ENCODE measurements at regions not wholly inside any gene's neighbourhood (a gene's known extent, or its start where the extent isn't known, plus 50 kb on each side); places are given as distances from the start of the nearest gene placed in this dataset.

DNA sequence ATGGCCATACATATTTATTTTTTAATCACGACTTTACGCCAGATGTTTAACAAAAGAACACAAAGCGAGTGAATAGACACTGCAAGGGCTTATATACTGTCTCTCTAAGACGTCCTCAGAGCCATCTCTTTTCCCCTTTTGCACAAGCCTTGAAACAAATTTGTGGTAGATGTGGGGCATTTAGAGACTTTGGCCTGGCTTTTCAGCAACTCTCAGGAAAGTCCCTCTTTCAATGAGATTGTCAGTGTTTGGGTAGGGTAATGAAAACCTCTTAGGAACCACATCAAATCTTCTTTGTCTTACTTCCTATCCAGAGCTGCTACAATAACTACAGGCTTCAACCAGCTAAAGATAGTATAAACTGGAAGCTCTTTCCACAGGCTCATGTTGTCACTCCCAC, 380.0 kb downstream of the ANXA1 start:
- Histone ChIP-seq H3K4me3 (ENCODE audit: low read length) (no peak overlapping the region), H3K9me3 (ENCODE audit: low read length) (no peaks in the 10 kb centered on the region), H3K27ac (ENCODE audit: low read depth, low read length) (no peak overlapping the region), H3K27me3 (ENCODE audit: insufficient read depth, low read length, poor library complexity, severe bottlenecking) (no peaks in the 10 kb centered on the region), H3K36me3 (ENCODE audit: insufficient read depth, low read length) (no peaks in the 10 kb centered on the region), H3K4me1 (ENCODE audit: insufficient read depth, low read length) (no peaks in the 10 kb centered on the region)
- DNase-seq, result no peak
- H3K4me1 Mint-ChIP-seq, result no peaks in the 10 kb centered on the region
- peaks cover 0 to 7% (median 0%) of the 10 kb centered on the region in 5 donors for H3K9me3 Mint-ChIP-seq
- CTCF ChIA-PET, result no interaction called here
- no peak overlapping the region for H3K27ac Mint-ChIP-seq
- H3K36me3 Mint-ChIP-seq, result no peaks in the 10 kb centered on the region
- POLR2A ChIA-PET, result no interaction called here
- no peak overlapping the region for H3K4me3 Mint-ChIP-seq
- no peaks in the 10 kb centered on the region for H3K27me3 Mint-ChIP-seq

DNA sequence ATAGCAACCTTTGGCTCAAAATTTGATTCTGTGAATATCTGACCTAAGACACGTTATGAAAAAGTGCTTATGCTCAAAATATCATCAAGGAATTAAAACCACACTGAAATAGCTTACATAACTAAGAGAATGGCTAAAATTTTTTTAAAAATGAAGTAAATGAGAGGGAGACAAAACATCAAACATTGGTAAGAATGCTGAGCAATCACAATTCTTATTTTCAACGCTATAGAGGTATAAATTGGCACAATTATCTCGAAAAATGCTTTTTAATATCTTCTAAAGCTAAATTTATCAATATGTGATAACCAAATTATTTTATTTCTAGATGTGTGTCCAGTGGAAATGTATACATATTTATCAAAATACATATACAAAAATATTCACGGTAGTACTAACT, 381.3 kb downstream of the ANXA1 start:
- H3K36me3 ChIP-seq (ENCODE audit: insufficient read depth, low read length), result no peaks in the 10 kb centered on the region
- Mint-ChIP-seq H3K36me3 (no peaks in the 10 kb centered on the region), H3K4me3 (no peak overlapping the region), H3K27me3 (no peaks in the 10 kb centered on the region), H3K9me3 (peaks cover 0 to 7% (median 0%) of the 10 kb centered on the region in 5 donors), H3K4me1 (no peaks in the 10 kb centered on the region), H3K27ac (no peak overlapping the region)
- POLR2A ChIA-PET, result no interaction called here
- DNase-seq, result no peak
- H3K4me3 ChIP-seq (ENCODE audit: low read length), result no peak overlapping the region
- H3K27ac ChIP-seq (ENCODE audit: low read depth, low read length), result no peak overlapping the region
- H3K27me3 ChIP-seq (ENCODE audit: insufficient read depth, low read length, poor library complexity, severe bottlenecking), result no peaks in the 10 kb centered on the region
- CTCF ChIA-PET, result no interaction called here
- H3K9me3 ChIP-seq (ENCODE audit: low read length), result no peaks in the 10 kb centered on the region
- no peaks in the 10 kb centered on the region for H3K4me1 ChIP-seq (ENCODE audit: insufficient read depth, low read length)

DNA sequence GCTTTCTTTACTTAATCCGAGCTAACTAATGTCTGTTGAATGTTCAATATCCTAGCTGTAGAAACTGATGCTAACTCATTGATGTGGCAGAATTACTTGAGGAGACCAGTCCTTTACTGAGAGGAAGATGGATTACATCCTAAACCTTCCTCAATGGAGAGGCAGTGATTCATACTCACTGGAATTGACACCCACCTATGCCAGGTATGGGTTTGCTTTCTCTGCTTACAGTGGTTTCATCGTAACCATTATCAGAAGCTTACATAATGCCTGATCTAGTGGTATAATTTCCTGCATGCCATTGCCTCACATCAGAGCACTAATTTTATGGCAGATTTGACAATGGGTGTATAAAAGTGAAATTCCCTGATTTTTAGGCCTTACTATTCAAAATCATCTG, 384.7 kb downstream of the ANXA1 start:
- H3K27ac ChIP-seq (ENCODE audit: low read depth, low read length), result no peak overlapping the region
- Mint-ChIP-seq H3K27ac (no peak overlapping the region), H3K36me3 (no peaks in the 10 kb centered on the region), H3K9me3 (peaks cover 0 to 11% (median 0%) of the 10 kb centered on the region in 5 donors), H3K4me3 (no peak overlapping the region), H3K27me3 (no peaks in the 10 kb centered on the region), H3K4me1 (no peaks in the 10 kb centered on the region)
- ChIA-PET CTCF (no interaction called here), POLR2A (no interaction called here)
- DNase-seq, result no peak
- no peaks in the 10 kb centered on the region for H3K27me3 ChIP-seq (ENCODE audit: insufficient read depth, low read length, poor library complexity, severe bottlenecking)
- H3K4me3 ChIP-seq (ENCODE audit: low read length), result no peak overlapping the region
- H3K9me3 ChIP-seq (ENCODE audit: low read length), result no peaks in the 10 kb centered on the region
- H3K4me1 ChIP-seq (ENCODE audit: insufficient read depth, low read length), result no peaks in the 10 kb centered on the region
- no peaks in the 10 kb centered on the region for H3K36me3 ChIP-seq (ENCODE audit: insufficient read depth, low read length)

DNA sequence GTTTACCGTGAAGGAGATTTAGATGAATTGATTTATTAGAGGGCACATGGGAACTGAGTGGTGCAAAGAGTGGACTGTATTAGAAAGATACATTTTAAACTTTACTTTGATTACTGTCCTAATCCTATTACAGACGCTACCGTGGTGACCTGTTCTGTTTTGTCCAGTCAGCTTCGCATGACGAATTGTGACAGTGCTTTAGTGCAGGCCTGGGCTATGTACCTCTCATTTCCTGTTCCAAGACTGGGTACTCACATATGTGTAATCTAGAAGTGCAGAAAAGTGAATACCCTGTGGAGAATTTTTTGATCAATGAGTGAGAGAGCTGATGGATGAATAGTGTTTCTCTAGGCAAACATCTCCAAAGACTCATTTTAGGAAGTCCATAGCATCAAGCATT, 385.9 kb downstream of the ANXA1 start:
- no peaks in the 10 kb centered on the region for H3K27me3 ChIP-seq (ENCODE audit: insufficient read depth, low read length, poor library complexity, severe bottlenecking)
- H3K9me3 Mint-ChIP-seq, result peaks cover 0 to 11% (median 0%) of the 10 kb centered on the region in 5 donors
- H3K4me3 ChIP-seq (ENCODE audit: low read length), result no peak overlapping the region
- no peaks in the 10 kb centered on the region for H3K9me3 ChIP-seq (ENCODE audit: low read length)
- no peak overlapping the region for H3K4me3 Mint-ChIP-seq
- no peak overlapping the region for H3K27ac ChIP-seq (ENCODE audit: low read depth, low read length)
- ChIA-PET CTCF (no interaction called here), POLR2A (no interaction called here)
- DNase-seq, result no peak
- no peak overlapping the region for H3K27ac Mint-ChIP-seq
- no peaks in the 10 kb centered on the region for H3K36me3 Mint-ChIP-seq
- H3K27me3 Mint-ChIP-seq, result no peaks in the 10 kb centered on the region
- no peaks in the 10 kb centered on the region for H3K4me1 ChIP-seq (ENCODE audit: insufficient read depth, low read length)
- no peaks in the 10 kb centered on the region for H3K36me3 ChIP-seq (ENCODE audit: insufficient read depth, low read length)
- no peaks in the 10 kb centered on the region for H3K4me1 Mint-ChIP-seq

DNA sequence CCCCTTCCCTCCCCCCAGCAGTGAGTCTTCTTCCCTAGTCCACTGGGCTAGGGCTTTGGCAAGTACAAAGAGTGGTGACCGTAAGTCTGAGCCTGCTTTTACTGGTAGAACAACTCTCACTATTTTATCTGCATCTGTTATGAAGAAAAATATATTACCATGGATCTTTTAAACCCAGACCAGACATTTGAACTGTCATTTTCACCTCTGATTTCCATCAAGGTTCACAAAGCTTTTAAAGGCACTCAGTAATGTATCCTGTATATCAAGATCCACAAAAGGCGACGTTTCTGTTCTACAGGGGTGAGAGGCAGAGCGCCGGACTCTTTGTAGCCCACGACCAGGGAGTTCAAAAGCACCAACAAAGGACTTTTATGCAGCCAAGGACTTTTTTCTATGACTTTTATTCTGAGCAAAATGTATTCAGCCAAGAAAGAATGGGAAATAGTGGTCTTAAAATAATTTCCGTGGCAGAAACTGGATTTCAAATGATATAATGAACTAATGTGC, 388.3 kb downstream of the ANXA1 start:
- no peaks in the 10 kb centered on the region for H3K36me3 ChIP-seq (ENCODE audit: insufficient read depth, low read length)
- Mint-ChIP-seq H3K4me1 (no peaks in the 10 kb centered on the region), H3K27me3 (no peaks in the 10 kb centered on the region), H3K9me3 (peaks cover 0 to 5% (median 2%) of the 10 kb centered on the region in 5 donors), H3K36me3 (no peaks in the 10 kb centered on the region), H3K4me3 (no peak overlapping the region), H3K27ac (no peak overlapping the region)
- H3K27ac ChIP-seq (ENCODE audit: low read depth, low read length), result no peak overlapping the region
- H3K27me3 ChIP-seq (ENCODE audit: insufficient read depth, low read length, poor library complexity, severe bottlenecking), result no peaks in the 10 kb centered on the region
- H3K9me3 ChIP-seq (ENCODE audit: low read length), result no peaks in the 10 kb centered on the region
- DNase-seq, result no peak
- H3K4me1 ChIP-seq (ENCODE audit: insufficient read depth, low read length), result no peaks in the 10 kb centered on the region
- ChIA-PET CTCF (no interaction called here), POLR2A (no interaction called here)
- H3K4me3 ChIP-seq (ENCODE audit: low read length), result no peak overlapping the region

DNA sequence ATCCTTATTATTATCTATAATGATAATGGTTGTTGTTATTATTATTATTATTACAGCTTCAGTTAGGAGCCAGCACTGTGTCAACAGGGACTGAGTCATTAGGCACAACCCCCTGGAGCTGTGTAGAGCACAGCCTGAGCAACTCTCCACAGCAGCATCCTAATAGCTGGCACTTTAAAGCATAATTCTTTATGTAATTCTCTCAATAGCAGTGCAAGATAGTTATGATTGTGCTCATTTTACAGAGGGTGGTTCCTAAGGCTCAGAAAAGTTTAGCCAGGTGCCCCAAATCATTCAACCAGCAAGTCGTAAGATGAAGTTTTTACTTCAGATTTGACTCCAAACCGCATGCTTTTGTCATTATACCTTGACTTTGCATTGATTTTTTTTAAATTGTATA, 390.3 kb downstream of the ANXA1 start:
- H3K4me1 Mint-ChIP-seq, result no peaks in the 10 kb centered on the region
- Histone ChIP-seq H3K27ac (ENCODE audit: low read depth, low read length) (no peak overlapping the region), H3K4me3 (ENCODE audit: low read length) (no peak overlapping the region), H3K4me1 (ENCODE audit: insufficient read depth, low read length) (no peaks in the 10 kb centered on the region), H3K27me3 (ENCODE audit: insufficient read depth, low read length, poor library complexity, severe bottlenecking) (no peaks in the 10 kb centered on the region), H3K36me3 (ENCODE audit: insufficient read depth, low read length) (no peaks in the 10 kb centered on the region), H3K9me3 (ENCODE audit: low read length) (no peaks in the 10 kb centered on the region)
- ChIA-PET POLR2A (no interaction called here), CTCF (no interaction called here)
- no peaks in the 10 kb centered on the region for H3K36me3 Mint-ChIP-seq
- no peak overlapping the region for H3K27ac Mint-ChIP-seq
- no peaks in the 10 kb centered on the region for H3K27me3 Mint-ChIP-seq
- peaks cover 0 to 7% (median 1%) of the 10 kb centered on the region in 5 donors for H3K9me3 Mint-ChIP-seq
- H3K4me3 Mint-ChIP-seq, result no peak overlapping the region
- DNase-seq, result no peak

DNA sequence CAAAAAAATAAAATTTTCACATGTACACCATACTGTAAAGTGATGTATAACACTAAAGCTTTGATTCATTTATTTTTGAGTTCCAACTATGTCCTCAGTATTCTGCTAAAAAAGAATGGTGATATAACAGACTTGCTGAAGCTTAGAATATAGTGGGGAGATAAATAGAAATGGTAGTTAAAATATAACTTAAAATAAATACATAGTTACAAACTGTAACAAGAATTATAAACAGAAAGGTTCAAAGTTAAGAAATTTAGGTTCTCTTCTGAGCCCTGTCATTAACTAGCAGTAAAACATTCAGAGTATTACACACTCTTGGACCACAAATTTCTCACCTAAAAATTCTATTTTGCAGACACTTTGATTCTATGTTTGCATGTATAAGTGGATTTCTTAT, 392.1 kb downstream of the ANXA1 start:
- peaks cover 0 to 17% (median 1%) of the 10 kb centered on the region in 5 donors for H3K9me3 Mint-ChIP-seq
- no peaks in the 10 kb centered on the region for H3K36me3 ChIP-seq (ENCODE audit: insufficient read depth, low read length)
- no peaks in the 10 kb centered on the region for H3K4me1 Mint-ChIP-seq
- H3K36me3 Mint-ChIP-seq, result no peaks in the 10 kb centered on the region
- H3K4me3 ChIP-seq (ENCODE audit: low read length), result no peak overlapping the region
- no peak for DNase-seq
- H3K27me3 ChIP-seq (ENCODE audit: insufficient read depth, low read length, poor library complexity, severe bottlenecking), result no peaks in the 10 kb centered on the region
- ChIA-PET CTCF (no interaction called here), POLR2A (no interaction called here)
- H3K4me1 ChIP-seq (ENCODE audit: insufficient read depth, low read length), result no peaks in the 10 kb centered on the region
- no peak overlapping the region for H3K27ac ChIP-seq (ENCODE audit: low read depth, low read length)
- no peak overlapping the region for H3K27ac Mint-ChIP-seq
- H3K4me3 Mint-ChIP-seq, result no peak overlapping the region
- H3K27me3 Mint-ChIP-seq, result no peaks in the 10 kb centered on the region
- H3K9me3 ChIP-seq (ENCODE audit: low read length), result no peaks in the 10 kb centered on the region

DNA sequence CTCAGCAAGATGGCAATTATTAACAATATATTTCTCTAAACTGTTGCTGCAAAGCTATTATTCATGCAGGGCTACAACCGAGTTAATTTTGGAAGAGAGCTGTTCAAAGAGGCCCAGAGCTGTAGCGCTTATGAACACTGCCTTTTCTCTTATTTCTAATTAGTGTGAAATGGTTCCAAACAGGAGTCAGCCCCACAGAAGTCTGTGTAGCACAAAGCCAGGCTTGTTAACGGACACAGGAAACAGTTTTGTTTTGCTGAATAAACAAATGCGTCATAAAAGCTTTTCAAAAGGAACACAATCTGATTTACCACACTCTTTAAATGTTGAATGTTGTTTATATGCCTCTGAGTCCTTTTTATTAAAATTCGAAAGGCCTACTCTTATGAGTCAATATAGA, 396.5 kb downstream of the ANXA1 start:
- no peak for DNase-seq
- H3K4me1 ChIP-seq (ENCODE audit: insufficient read depth, low read length), result no peaks in the 10 kb centered on the region
- ChIA-PET POLR2A (no interaction called here), CTCF (no interaction called here)
- H3K27ac ChIP-seq (ENCODE audit: low read depth, low read length), result no peak overlapping the region
- Mint-ChIP-seq H3K27me3 (no peaks in the 10 kb centered on the region), H3K4me3 (no peak overlapping the region), H3K4me1 (no peaks in the 10 kb centered on the region), H3K9me3 (peaks cover 0 to 30% (median 0%) of the 10 kb centered on the region in 5 donors), H3K27ac (no peak overlapping the region), H3K36me3 (no peaks in the 10 kb centered on the region)
- no peaks in the 10 kb centered on the region for H3K9me3 ChIP-seq (ENCODE audit: low read length)
- no peak overlapping the region for H3K4me3 ChIP-seq (ENCODE audit: low read length)
- no peaks in the 10 kb centered on the region for H3K27me3 ChIP-seq (ENCODE audit: insufficient read depth, low read length, poor library complexity, severe bottlenecking)
- H3K36me3 ChIP-seq (ENCODE audit: insufficient read depth, low read length), result no peaks in the 10 kb centered on the region

DNA sequence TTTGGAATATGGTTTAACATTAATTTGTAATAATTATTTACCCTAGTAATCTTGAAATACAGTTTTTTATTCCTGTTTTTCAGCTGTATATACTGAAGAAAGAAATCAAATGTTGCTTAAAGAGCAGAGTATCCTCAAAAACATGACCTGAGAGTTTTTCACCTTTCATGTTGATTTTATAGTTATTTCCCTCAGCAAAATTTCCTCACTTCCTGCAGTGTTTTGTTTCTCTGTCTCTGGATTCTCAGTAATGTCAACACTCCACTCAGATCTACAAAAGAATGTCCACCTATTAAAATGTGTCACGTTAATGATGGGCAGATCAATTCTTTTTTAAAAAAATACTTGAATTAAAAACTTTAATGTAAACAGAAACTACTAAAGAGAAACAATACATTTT, 398.3 kb downstream of the ANXA1 start:
- Mint-ChIP-seq H3K36me3 (no peaks in the 10 kb centered on the region), H3K9me3 (peaks cover 0 to 31% (median 0%) of the 10 kb centered on the region in 5 donors), H3K4me3 (no peak overlapping the region), H3K4me1 (no peaks in the 10 kb centered on the region), H3K27me3 (no peaks in the 10 kb centered on the region), H3K27ac (no peak overlapping the region)
- no peaks in the 10 kb centered on the region for H3K9me3 ChIP-seq (ENCODE audit: low read length)
- no peaks in the 10 kb centered on the region for H3K36me3 ChIP-seq (ENCODE audit: insufficient read depth, low read length)
- ChIA-PET CTCF (no interaction called here), POLR2A (no interaction called here)
- no peak for DNase-seq
- no peak overlapping the region for H3K4me3 ChIP-seq (ENCODE audit: low read length)
- no peaks in the 10 kb centered on the region for H3K27me3 ChIP-seq (ENCODE audit: insufficient read depth, low read length, poor library complexity, severe bottlenecking)
- no peaks in the 10 kb centered on the region for H3K4me1 ChIP-seq (ENCODE audit: insufficient read depth, low read length)
- H3K27ac ChIP-seq (ENCODE audit: low read depth, low read length), result no peak overlapping the region
